Osteoblast (primary cell): ENCODE measurements at regions not wholly inside any gene's neighbourhood (a gene's known extent, or its start where the extent isn't known, plus 50 kb on each side); places are given as distances from the start of the nearest gene placed in this dataset.

Source experiments
- DNase-seq: peaks from one replicate; pipeline ENCODE4 v3.0.0; 2011; ENCODE audit warnings: low spot score, mixed read lengths; ENCODE audit not compliant: insufficient read length; ENCODE audit errors: missing footprints
- H2AFZ ChIP-seq: 2 replicates; pipeline ENCODE4 v1.6.0; 2011; ENCODE audit warnings: mild to moderate bottlenecking, low read length
- H3K27ac ChIP-seq: 2 replicates; pipeline ENCODE4 v1.5.1; 2011; ENCODE audit warnings: mild to moderate bottlenecking, low read depth, low read length, moderate library complexity
- H3K27me3 ChIP-seq: 2 replicates; pipeline ENCODE4 v1.6.0; 2012; ENCODE audit warnings: mild to moderate bottlenecking, control low read depth, inconsistent platforms, low read length, moderate library complexity; ENCODE audit not compliant: insufficient read depth
- H3K36me3 ChIP-seq: 2 replicates; pipeline ENCODE4 v1.5.1; 2011; ENCODE audit warnings: mild to moderate bottlenecking, low read length, control low read depth, moderate library complexity; ENCODE audit not compliant: insufficient read depth
- H3K4me1 ChIP-seq: 2 replicates; pipeline ENCODE4 v1.5.1; 2011; ENCODE audit warnings: mild to moderate bottlenecking, low read length, control low read depth, moderate library complexity; ENCODE audit not compliant: insufficient read depth
- H3K4me2 ChIP-seq: 2 replicates; pipeline ENCODE4 v1.6.0; 2011; ENCODE audit warnings: mild to moderate bottlenecking, low read length; ENCODE audit not compliant: insufficient read depth
- H3K4me3 ChIP-seq: fragments of 200-600 bp; sonication (generic); 3 replicates; pipeline ENCODE4 v1.5.1; 2012; ENCODE audit warnings: mild to moderate bottlenecking, low read length, inconsistent platforms; ENCODE audit not compliant: insufficient read depth
- H3K79me2 ChIP-seq: 2 replicates; pipeline ENCODE4 v1.6.0; 2012; ENCODE audit warnings: mild to moderate bottlenecking, low read length, control low read depth, inconsistent platforms; ENCODE audit not compliant: insufficient read depth
- H3K9me3 ChIP-seq: 2 replicates; pipeline ENCODE4 v1.5.1; 2011; ENCODE audit warnings: low read depth, low read length, control low read depth
- H4K20me1 ChIP-seq: 2 replicates; pipeline ENCODE4 v1.6.0; 2012; ENCODE audit warnings: mild to moderate bottlenecking, low read length, control low read depth; ENCODE audit not compliant: insufficient read depth
- TF ChIP-seq, protein P1 (sequence below): IDR thresholded peaks from 2 replicates; pipeline ENCODE4 v1.5.1; 2011; ENCODE audit warnings: mild to moderate bottlenecking, low read depth, low read length, moderate library complexity; ENCODE audit errors: extremely low read depth

DNA sequence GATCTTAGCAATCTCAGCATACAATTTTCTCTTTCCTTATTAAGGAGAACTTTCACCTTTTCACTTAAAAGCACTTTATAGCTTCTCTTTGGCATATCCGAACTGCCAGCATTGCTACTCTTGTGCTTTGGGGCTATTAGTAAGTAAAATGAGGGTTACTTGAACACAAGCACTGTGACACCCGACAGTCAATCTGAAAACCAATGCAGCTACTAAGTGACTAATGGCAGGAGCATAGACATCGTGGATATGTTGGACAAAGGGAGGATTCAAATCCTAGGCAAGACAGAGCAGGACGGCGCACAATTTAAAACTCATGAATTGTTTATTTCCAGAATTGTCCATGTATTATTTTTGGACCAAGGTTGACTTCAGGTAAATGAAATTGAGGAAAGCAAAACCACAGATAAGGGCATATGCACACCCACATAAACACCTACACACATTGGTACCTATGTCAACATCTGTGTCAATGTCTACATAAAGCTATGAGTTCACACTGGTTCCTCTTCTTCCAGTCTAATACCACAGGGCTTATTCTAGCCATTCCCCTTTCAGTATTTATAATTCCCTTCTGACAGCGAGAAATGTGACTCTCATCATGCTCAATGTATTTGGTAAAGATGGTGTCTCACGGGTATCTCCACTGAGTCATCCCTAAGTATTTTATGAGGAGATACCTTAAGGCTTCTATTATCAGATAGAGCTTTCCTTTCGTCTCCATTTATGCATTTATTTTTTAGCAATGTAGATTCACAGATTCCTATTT lies 75.3 kb upstream of the RALGPS2 start:
- H3K27me3 ChIP-seq: no peaks in the 10 kb centered on the region
- no peak for DNase-seq
- peaks cover 47% of the 10 kb centered on the region for H3K4me1 ChIP-seq
- no peak overlapping the region for H3K27ac ChIP-seq
- H3K9me3 ChIP-seq: no peaks in the 10 kb centered on the region
- H3K4me2 ChIP-seq: no peak overlapping the region
- TF ChIP-seq, protein P1, sequence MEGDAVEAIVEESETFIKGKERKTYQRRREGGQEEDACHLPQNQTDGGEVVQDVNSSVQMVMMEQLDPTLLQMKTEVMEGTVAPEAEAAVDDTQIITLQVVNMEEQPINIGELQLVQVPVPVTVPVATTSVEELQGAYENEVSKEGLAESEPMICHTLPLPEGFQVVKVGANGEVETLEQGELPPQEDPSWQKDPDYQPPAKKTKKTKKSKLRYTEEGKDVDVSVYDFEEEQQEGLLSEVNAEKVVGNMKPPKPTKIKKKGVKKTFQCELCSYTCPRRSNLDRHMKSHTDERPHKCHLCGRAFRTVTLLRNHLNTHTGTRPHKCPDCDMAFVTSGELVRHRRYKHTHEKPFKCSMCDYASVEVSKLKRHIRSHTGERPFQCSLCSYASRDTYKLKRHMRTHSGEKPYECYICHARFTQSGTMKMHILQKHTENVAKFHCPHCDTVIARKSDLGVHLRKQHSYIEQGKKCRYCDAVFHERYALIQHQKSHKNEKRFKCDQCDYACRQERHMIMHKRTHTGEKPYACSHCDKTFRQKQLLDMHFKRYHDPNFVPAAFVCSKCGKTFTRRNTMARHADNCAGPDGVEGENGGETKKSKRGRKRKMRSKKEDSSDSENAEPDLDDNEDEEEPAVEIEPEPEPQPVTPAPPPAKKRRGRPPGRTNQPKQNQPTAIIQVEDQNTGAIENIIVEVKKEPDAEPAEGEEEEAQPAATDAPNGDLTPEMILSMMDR: no peak
- no peak overlapping the region for H2AFZ ChIP-seq
- H3K4me3 ChIP-seq: no peak overlapping the region
- no peaks in the 10 kb centered on the region for H3K36me3 ChIP-seq
- no peaks in the 10 kb centered on the region for H3K79me2 ChIP-seq
- H4K20me1 ChIP-seq: no peaks in the 10 kb centered on the region

- H3K27ac ChIP-seq: peak overlapping the region; percentile 75
- peak overlapping the region; percentile 66 for H2AFZ ChIP-seq
Measured at GRCh38 chr1:178650934-178651511, 74.0 kb upstream of the RALGPS2 start.

GRCh38 chr1:178651742-178652141 lies 73.3 kb upstream of the RALGPS2 start:
- H3K36me3 ChIP-seq: no peaks in the 10 kb centered on the region
- H2AFZ ChIP-seq: peak overlapping the region; percentile 64
- no peak overlapping the region for H3K4me3 ChIP-seq
- peak overlapping the region; percentile 75 for H3K27ac ChIP-seq
- no peak for DNase-seq
- no peaks in the 10 kb centered on the region for H3K9me3 ChIP-seq
- peaks cover 28% of the 10 kb centered on the region for H3K4me1 ChIP-seq
- no peaks in the 10 kb centered on the region for H3K27me3 ChIP-seq
- TF ChIP-seq, protein P1: no peak
- H4K20me1 ChIP-seq: no peaks in the 10 kb centered on the region
- no peaks in the 10 kb centered on the region for H3K79me2 ChIP-seq
- no peak overlapping the region for H3K4me2 ChIP-seq

More at GRCh38 chr1:178650934-178651511, 74.0 kb upstream of the RALGPS2 start:
- no peaks in the 10 kb centered on the region for H4K20me1 ChIP-seq
- DNase-seq: no peak
- no peaks in the 10 kb centered on the region for H3K36me3 ChIP-seq
- H3K27me3 ChIP-seq: no peaks in the 10 kb centered on the region
- H3K9me3 ChIP-seq: no peaks in the 10 kb centered on the region
- no peaks in the 10 kb centered on the region for H3K79me2 ChIP-seq
- TF ChIP-seq, protein P1: no peak
- no peak overlapping the region for H3K4me2 ChIP-seq
- no peak overlapping the region for H3K4me3 ChIP-seq
- peaks cover 34% of the 10 kb centered on the region for H3K4me1 ChIP-seq
